ENCODE measurements at regions not wholly inside any gene's neighbourhood (a gene's known extent, or its start where the extent isn't known, plus 50 kb on each side); places are given as distances from the start of the nearest gene placed in this dataset.
A peak's percentile ranks its signal among the peaks of the same experiment; 100 is the strongest.
"Not testable (repeated sequence)": the region's sequence is repeated elsewhere in the genome, so short reads cannot be mapped to it uniquely, and the experiment has no call there.

GRCh38 chr2:62326735-62327134 lies 130.8 kb downstream of the B3GNT2 start:
- no peak for DNase-seq

- DNase-seq = no peak
Measured at GRCh38 chr2:62325398-62325797, 129.5 kb downstream of the B3GNT2 start.

GRCh38 chr2:62321380-62322289 lies 125.7 kb downstream of the B3GNT2 start:
- DNase-seq = no peak

- DNase-seq = no peak
Measured at GRCh38 chr2:62320657-62321357, 124.9 kb downstream of the B3GNT2 start.

- DNase-seq = not testable (repeated sequence)
Measured at GRCh38 chr2:62320137-62320536, 124.2 kb downstream of the B3GNT2 start.

GRCh38 chr2:62319070-62319469 lies 123.2 kb downstream of the B3GNT2 start:
- no peak for DNase-seq

- no peak for DNase-seq
Measured at GRCh38 chr2:62315476-62315875, 119.6 kb downstream of the B3GNT2 start.

GRCh38 chr2:62314291-62314690 lies 118.4 kb downstream of the B3GNT2 start:
- no peak for DNase-seq

- peak; percentile 73 for DNase-seq
Measured at GRCh38 chr2:62313449-62314227, 117.7 kb downstream of the B3GNT2 start.

GRCh38 chr2:62309465-62310091 lies 113.7 kb downstream of the B3GNT2 start:
- peak; percentile 77 for DNase-seq

- DNase-seq = no peak
Measured at GRCh38 chr2:62309081-62309464, 113.2 kb downstream of the B3GNT2 start.

- no peak for DNase-seq
Measured at GRCh38 chr2:62307469-62308389, 111.8 kb downstream of the B3GNT2 start.

GRCh38 chr2:62306751-62307468 lies 111.0 kb downstream of the B3GNT2 start:
- DNase-seq = peak; percentile 78

GRCh38 chr2:62305421-62306176 lies 109.7 kb downstream of the B3GNT2 start:
- DNase-seq = peak; percentile 84

- DNase-seq = peak; percentile 84
Measured at GRCh38 chr2:62304429-62305417, 108.8 kb downstream of the B3GNT2 start.

- DNase-seq = no peak
Measured at GRCh38 chr2:62303788-62304187, 107.9 kb downstream of the B3GNT2 start.

GRCh38 chr2:62302631-62303435 lies 106.9 kb downstream of the B3GNT2 start:
- DNase-seq = peak; percentile 63

- DNase-seq = no peak
Measured at GRCh38 chr2:62300925-62301324, 105.0 kb downstream of the B3GNT2 start.

Measured in activated CD8-positive, alpha-beta memory T cell treated with anti-CD3 and anti-CD28 coated beads for 24 hours (primary cell).